SJCRH30 (cell line): ENCODE measurements at regions not wholly inside any gene's neighbourhood (a gene's known extent, or its start where the extent isn't known, plus 50 kb on each side); places are given as distances from the start of the nearest gene placed in this dataset.

Source experiments
- DNase-seq, 2 experiments: peaks; one replicate each; pipeline ENCODE4 v3.0.0-alpha.2; 2015 to 2020
- H3K27ac ChIP-seq: fragments of 250-450 bp; sonication (Bioruptor Pico); 2 replicates; pipeline ENCODE4 v1.5.1; 2020; ENCODE audit warnings: mild to moderate bottlenecking, moderate library complexity
- H3K27me3 ChIP-seq: fragments of 250-450 bp; sonication (Bioruptor Pico); 2 replicates; pipeline ENCODE4 v1.5.1; 2020; ENCODE audit warnings: mild to moderate bottlenecking, moderate library complexity
- H3K36me3 ChIP-seq: fragments of 250-450 bp; sonication (Bioruptor Pico); 2 replicates; pipeline ENCODE4 v1.5.1; 2020; ENCODE audit warnings: mild to moderate bottlenecking, moderate library complexity
- H3K4me1 ChIP-seq: fragments of 250-450 bp; sonication (Bioruptor Pico); 2 replicates; pipeline ENCODE4 v1.5.1; 2020; ENCODE audit warnings: mild to moderate bottlenecking, moderate library complexity
- H3K4me3 ChIP-seq: fragments of 250-450 bp; sonication (Bioruptor Pico); 2 replicates; pipeline ENCODE4 v1.5.1; 2020; ENCODE audit warnings: mild to moderate bottlenecking, moderate library complexity
- H3K9me3 ChIP-seq: fragments of 250-450 bp; sonication (Bioruptor Pico); replicated peaks from 2 replicates; pipeline ENCODE4 v1.5.1; 2020; ENCODE audit warnings: mild to moderate bottlenecking, moderate library complexity

GRCh38 chr2:144674071-144674470 is 154.2 kb upstream of the ZEB2 start:
- Histone ChIP-seq H3K4me1 (no peaks in the 10 kb centered on the region), H3K36me3 (no peaks in the 10 kb centered on the region), H3K9me3 (no peaks in the 10 kb centered on the region), H3K27me3 (no peaks in the 10 kb centered on the region), H3K27ac (no peak overlapping the region), H3K4me3 (no peak overlapping the region)
- no peak for DNase-seq

- no peaks in the 10 kb centered on the region for H3K36me3 ChIP-seq
- DNase-seq = no peak
- no peak overlapping the region for H3K4me3 ChIP-seq
- no peaks in the 10 kb centered on the region for H3K9me3 ChIP-seq
- H3K27ac ChIP-seq = no peak overlapping the region
- no peaks in the 10 kb centered on the region for H3K27me3 ChIP-seq
- no peaks in the 10 kb centered on the region for H3K4me1 ChIP-seq
These were observed 153.5 kb upstream of the ZEB2 start for GRCh38 chr2:144673456-144673855.

- no peaks in the 10 kb centered on the region for H3K4me1 ChIP-seq
- no peak overlapping the region for H3K4me3 ChIP-seq
- H3K36me3 ChIP-seq = no peaks in the 10 kb centered on the region
- H3K27ac ChIP-seq = no peak overlapping the region
- H3K27me3 ChIP-seq = no peaks in the 10 kb centered on the region
- no peaks in the 10 kb centered on the region for H3K9me3 ChIP-seq
- no peak for DNase-seq
These were observed 152.0 kb upstream of the ZEB2 start for GRCh38 chr2:144671695-144672455.

GRCh38 chr2:144670738-144671137 is 150.8 kb upstream of the ZEB2 start:
- Histone ChIP-seq H3K27ac (no peak overlapping the region), H3K27me3 (no peaks in the 10 kb centered on the region), H3K36me3 (no peaks in the 10 kb centered on the region), H3K9me3 (no peaks in the 10 kb centered on the region), H3K4me1 (no peaks in the 10 kb centered on the region), H3K4me3 (no peak overlapping the region)
- DNase-seq = no peak

- no peak overlapping the region for H3K27ac ChIP-seq
- no peak for DNase-seq
- H3K36me3 ChIP-seq = no peaks in the 10 kb centered on the region
- H3K4me3 ChIP-seq = no peak overlapping the region
- H3K9me3 ChIP-seq = no peaks in the 10 kb centered on the region
- H3K27me3 ChIP-seq = no peaks in the 10 kb centered on the region
- H3K4me1 ChIP-seq = no peaks in the 10 kb centered on the region
These were observed 150.2 kb upstream of the ZEB2 start for GRCh38 chr2:144670080-144670479.

- no peaks in the 10 kb centered on the region for H3K27me3 ChIP-seq
- no peaks in the 10 kb centered on the region for H3K36me3 ChIP-seq
- H3K4me1 ChIP-seq = no peaks in the 10 kb centered on the region
- no peaks in the 10 kb centered on the region for H3K9me3 ChIP-seq
- no peak overlapping the region for H3K27ac ChIP-seq
- no peak overlapping the region for H3K4me3 ChIP-seq
- no peak for DNase-seq
These were observed 149.5 kb upstream of the ZEB2 start for GRCh38 chr2:144669196-144669987.

- no peaks in the 10 kb centered on the region for H3K27me3 ChIP-seq
- no peak for DNase-seq
- no peaks in the 10 kb centered on the region for H3K9me3 ChIP-seq
- no peaks in the 10 kb centered on the region for H3K4me1 ChIP-seq
- no peak overlapping the region for H3K27ac ChIP-seq
- no peaks in the 10 kb centered on the region for H3K36me3 ChIP-seq
- H3K4me3 ChIP-seq = no peak overlapping the region
These were observed 148.7 kb upstream of the ZEB2 start for GRCh38 chr2:144668493-144669110.

- Histone ChIP-seq H3K4me1 (no peaks in the 10 kb centered on the region), H3K27me3 (no peaks in the 10 kb centered on the region), H3K27ac (no peak overlapping the region; the same call in 1 of the 2 replicates), H3K9me3 (no peaks in the 10 kb centered on the region), H3K4me3 (no peak overlapping the region), H3K36me3 (no peaks in the 10 kb centered on the region)
- DNase-seq = no peak
These were observed 146.1 kb upstream of the ZEB2 start for GRCh38 chr2:144666032-144666431.

GRCh38 chr2:144663207-144663606 is 143.3 kb upstream of the ZEB2 start:
- Histone ChIP-seq H3K4me3 (no peak overlapping the region), H3K36me3 (no peaks in the 10 kb centered on the region), H3K27ac (no peak overlapping the region), H3K27me3 (no peaks in the 10 kb centered on the region), H3K4me1 (no peaks in the 10 kb centered on the region), H3K9me3 (no peaks in the 10 kb centered on the region)
- DNase-seq = no peak

- H3K36me3 ChIP-seq = no peaks in the 10 kb centered on the region
- H3K4me1 ChIP-seq = no peaks in the 10 kb centered on the region
- H3K27ac ChIP-seq = no peak overlapping the region
- DNase-seq = no peak
- H3K9me3 ChIP-seq = no peaks in the 10 kb centered on the region
- H3K4me3 ChIP-seq = no peak overlapping the region
- H3K27me3 ChIP-seq = no peaks in the 10 kb centered on the region
These were observed 140.8 kb upstream of the ZEB2 start for GRCh38 chr2:144660518-144661316.

GRCh38 chr2:144659731-144660275 is 139.9 kb upstream of the ZEB2 start:
- H3K36me3 ChIP-seq = no peaks in the 10 kb centered on the region
- no peaks in the 10 kb centered on the region for H3K9me3 ChIP-seq
- H3K4me1 ChIP-seq = no peaks in the 10 kb centered on the region
- no peak overlapping the region for H3K27ac ChIP-seq
- H3K4me3 ChIP-seq = no peak overlapping the region
- H3K27me3 ChIP-seq = no peaks in the 10 kb centered on the region
- no peak for DNase-seq

GRCh38 chr2:144654523-144654922 is 134.6 kb upstream of the ZEB2 start:
- no peaks in the 10 kb centered on the region for H3K4me1 ChIP-seq
- H3K27ac ChIP-seq = no peak overlapping the region
- no peak overlapping the region for H3K4me3 ChIP-seq
- no peak for DNase-seq
- H3K27me3 ChIP-seq = no peaks in the 10 kb centered on the region
- no peaks in the 10 kb centered on the region for H3K36me3 ChIP-seq
- H3K9me3 ChIP-seq = no peaks in the 10 kb centered on the region

GRCh38 chr2:144650907-144651306 is 131.0 kb upstream of the ZEB2 start:
- Histone ChIP-seq H3K27ac (no peak overlapping the region), H3K9me3 (no peaks in the 10 kb centered on the region), H3K4me1 (no peaks in the 10 kb centered on the region), H3K27me3 (no peaks in the 10 kb centered on the region), H3K36me3 (no peaks in the 10 kb centered on the region), H3K4me3 (peak overlapping the region; percentile 23)
- DNase-seq = peak in 1 of 2 experiments; percentile 30

GRCh38 chr2:144648837-144649465 is 129.0 kb upstream of the ZEB2 start:
- Histone ChIP-seq H3K9me3 (no peaks in the 10 kb centered on the region), H3K4me3 (no peak overlapping the region), H3K36me3 (no peaks in the 10 kb centered on the region), H3K27me3 (no peaks in the 10 kb centered on the region), H3K27ac (no peak overlapping the region), H3K4me1 (no peaks in the 10 kb centered on the region)
- DNase-seq = no peak
